HG03045 (cell line): ENCODE measurements at regions not wholly inside any gene's neighbourhood (a gene's known extent, or its start where the extent isn't known, plus 50 kb on each side); places are given as distances from the start of the nearest gene placed in this dataset.

ENCODE experiments used
- ATAC-seq: cut with Tn5 transposase; IDR thresholded peaks from one replicate; pipeline ENCODE4 v1.9.1; 2021; ENCODE audit warnings: mild to moderate bottlenecking, moderate library complexity; ENCODE audit not compliant: unreplicated experiment

DNA sequence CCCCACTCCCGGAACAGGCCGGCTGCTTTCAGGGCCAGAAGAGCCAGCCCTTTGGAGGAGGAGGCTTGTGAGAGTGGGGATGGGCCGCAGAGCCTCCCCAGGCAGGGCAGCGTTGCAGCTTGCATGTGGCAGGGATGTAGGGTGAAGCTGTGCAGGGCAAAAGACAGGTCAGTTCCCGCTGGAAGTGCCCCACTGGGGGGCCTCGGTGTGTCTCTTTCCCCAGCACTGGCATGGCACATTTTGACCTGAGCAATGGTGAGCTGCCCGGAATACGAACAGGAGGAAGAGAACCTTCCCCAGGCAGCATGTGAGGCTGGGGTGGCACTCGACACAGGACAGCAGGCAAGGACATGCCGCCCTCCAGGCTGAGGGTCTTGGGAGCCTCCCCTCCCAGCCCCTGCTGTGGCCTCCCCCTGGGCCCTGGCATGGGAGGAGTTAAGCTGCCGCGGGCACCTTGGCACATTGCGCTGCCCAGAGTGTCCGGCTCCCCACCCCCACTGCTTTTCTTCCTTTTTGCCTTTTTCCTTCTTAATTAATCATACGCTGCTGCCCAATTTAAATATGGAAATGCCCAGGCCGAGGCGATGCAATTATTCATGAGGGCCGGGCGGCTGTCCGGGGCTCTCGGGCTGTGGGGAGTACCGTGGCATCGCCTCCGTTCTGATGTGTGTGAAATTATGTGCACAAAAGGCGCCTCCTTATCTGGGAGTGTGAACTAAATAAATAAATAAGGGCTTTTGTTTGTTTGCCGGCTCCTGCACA lies 76.0 kb upstream of the WNT7B start:
- no peak for ATAC-seq

DNA sequence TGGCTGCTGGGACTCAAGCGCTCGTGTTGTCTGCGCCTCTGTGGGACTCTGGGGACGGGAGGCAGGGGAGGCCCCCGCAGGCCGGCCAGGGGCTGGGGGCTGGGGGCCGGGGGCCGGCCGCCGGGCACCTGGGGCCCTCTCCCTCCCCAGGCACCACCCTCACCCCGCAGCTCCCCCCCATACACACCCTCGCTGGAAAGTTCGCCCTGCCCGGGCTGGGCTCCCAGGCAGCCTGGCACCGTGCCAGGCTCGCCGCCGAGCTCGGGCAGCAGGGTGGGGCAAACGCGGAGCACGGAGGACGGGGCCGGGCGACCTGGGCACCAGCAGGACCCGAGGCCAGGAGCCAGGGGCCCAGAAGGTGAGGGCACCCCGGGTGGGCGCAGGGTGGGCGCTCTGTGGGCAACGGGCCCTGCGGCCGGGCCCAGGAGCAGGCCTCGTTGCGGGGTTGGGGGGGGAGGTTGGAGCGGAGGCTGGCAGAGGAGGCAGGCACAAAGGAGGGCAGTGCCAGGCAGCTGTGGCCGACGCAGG lies 76.7 kb upstream of the WNT7B start:
- no peak for ATAC-seq

DNA sequence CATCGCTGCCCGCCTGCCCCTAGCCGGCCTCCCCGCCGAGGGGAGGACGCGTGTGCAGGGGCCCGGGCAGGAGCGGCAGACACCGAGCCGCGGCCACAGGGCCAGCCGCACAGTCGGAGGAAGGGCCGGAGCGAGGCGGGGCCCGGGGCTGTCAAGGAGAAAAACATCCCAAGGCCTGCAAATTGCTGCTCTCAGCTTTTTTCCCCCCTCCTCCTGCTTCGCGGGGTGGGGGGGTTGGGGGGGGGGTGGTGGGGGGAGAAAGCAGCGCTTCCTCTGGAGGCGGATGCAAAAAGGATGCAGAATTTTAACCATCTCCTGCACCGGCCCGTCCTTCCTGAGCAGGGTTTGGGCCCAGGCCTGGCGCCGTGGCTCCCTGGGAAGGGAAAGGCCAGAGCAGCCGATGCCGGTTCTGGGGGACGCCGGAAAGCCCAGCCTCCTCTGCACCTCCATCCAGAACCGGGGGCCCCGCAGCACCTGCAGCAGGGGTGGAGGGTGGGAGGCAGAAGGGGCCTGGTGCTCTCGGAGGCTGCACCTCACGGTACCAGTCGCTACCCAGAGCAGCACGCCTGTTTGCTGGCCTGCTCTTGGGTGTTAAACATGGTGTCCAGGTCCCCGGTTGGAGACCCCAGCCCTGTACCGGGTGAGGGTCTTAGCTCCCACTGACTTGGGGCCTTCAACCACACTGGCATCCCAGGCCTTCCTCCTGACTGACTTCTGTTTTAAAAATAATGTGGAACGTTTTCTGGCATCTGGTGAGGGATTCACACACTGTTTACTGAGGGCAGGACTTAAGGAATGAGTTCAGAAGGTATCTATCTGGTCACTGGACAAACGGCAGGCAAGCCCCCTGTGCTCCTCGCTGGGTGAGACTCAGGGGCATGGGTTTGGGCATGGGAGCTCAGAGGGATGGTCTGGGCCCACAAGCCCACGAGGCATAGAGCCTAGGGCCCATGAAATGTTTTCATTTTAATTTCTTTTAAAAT lies 77.4 kb upstream of the WNT7B start:
- no peak for ATAC-seq

DNA sequence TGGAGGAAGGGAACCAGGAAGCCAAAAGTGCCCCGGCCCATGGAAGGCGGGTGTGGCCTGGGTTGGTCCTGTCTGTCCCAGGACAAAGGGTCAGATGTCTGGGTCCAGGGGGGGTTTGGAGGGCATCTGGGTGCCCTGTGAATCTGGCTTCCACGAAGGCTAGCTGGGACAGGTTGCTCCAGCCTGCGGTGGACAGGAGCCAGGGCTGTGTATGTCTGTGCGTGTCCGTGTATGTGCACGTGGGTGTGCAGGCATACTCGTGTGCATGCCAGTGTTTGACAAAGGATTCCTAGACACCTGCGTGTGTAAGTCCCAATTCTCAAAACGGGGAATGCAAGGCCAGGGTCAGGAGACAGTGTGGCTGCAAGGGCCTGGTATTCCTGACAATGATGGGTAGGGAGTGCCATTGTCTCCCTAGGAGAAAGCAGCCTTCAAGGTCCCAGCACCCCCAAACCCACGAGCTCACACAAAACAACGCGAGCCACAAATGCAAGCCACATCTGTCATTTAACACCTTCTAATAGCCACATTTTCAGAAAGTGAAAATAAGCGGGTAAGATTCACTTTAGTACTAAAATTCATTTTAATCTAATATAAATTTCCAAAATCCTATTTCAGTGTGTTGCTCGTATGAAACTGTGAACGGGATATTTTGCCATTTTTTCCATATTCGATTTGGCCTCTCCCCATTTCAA lies 78.4 kb upstream of the WNT7B start:
- no peak for ATAC-seq

DNA sequence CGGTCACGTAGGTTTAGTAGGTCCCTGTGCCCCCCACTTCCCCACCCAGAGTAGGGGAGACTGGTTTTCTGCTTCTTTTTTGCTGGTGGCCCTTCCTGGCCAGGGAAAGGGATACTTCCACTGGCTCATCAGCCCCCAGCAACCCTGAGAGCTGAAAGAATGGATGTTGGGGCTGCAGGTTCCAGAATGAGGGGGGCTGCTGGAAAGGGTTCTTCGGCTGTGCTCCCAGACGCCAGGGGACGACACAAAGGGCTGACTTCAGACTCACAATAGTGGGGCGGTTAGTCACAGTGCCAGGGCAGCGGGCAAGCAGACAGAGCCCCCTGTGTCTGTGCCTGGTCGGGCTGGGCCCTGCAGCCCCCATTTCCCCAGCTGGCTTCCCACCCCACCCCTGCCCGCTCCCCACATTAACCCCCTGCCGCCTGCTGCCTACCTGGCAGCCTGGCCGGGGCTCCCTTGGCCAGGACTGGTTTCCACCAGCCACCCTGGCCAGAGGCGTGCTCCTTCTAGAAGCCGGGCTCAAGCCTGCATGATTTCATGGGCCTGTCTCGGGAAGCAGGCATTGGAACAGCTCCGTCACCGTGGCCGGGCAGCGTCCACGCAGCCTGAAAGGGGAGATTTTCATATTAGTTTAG lies 79.1 kb upstream of the WNT7B start:
- no peak for ATAC-seq

DNA sequence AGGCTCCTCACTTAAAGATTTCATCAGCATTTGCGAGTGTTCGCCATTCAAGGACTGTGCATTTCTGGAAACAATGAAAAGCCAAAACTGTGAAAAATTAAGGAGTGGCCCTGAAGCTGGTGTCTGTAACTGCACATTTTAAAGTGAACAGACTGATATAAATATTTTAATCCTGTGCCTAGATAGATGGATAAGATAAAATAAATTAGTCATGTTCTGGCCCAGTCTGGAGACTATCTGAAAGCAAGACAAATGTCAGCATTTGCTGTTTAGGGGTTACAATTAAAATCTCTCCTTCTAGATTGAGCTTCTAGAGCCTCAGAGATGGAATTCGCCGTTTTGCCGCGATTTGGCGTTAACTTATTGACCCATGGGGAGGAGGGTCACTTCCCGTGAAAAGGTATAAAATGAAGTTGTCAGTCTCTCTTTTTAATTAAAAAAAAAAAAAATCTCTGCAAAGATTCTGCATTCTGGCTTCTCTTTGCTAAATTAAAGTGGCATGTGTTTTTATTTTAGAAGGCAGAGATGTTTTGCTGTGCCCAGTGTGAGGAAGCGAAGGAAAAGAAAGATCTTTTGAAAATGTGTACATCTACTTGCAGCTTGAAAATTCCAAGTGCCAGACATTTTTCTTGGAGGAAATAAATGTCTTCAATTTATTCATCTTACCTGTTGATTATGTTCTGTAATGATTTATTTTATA lies 79.7 kb upstream of the WNT7B start:
- ATAC-seq = no peak

DNA sequence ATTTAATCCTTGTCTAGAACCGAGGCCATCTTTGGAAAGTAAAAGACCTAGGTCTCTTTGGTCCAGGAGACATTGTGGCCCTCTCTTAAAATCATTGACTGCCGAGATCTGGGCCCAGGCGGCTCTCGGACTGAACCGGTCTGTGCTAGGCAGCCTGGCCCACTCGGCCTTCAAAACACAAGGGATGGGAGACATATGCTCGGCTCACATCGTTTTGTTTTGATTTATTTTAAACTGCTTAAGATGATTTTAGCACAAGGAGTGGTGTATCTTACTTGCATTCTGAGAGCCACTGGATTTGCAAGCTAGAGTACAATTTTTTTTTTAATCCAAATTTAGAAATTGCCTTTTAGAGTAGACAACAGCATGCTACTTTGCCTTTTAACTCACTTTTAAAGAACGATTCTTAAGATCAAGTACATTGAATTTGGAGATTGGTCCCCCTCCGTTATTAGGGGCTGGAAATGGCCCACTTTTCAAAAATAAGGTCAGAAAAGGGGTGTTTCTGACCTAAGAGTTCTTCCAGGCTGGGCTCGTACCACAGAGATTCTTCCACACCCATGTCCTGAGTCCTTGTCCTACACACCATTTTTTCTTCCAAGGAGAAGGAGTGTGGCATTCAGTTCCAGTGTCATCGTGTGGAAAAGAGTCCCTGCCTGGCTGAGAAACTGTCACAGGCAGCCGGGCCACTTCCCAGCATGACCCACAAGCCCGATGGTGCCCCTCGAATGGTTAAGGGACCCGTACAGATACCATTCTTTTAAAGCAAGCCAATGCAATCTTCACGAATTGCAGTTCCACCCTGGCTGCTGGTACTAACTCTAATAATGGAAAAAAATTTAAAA lies 80.5 kb upstream of the WNT7B start:
- ATAC-seq = no peak

DNA sequence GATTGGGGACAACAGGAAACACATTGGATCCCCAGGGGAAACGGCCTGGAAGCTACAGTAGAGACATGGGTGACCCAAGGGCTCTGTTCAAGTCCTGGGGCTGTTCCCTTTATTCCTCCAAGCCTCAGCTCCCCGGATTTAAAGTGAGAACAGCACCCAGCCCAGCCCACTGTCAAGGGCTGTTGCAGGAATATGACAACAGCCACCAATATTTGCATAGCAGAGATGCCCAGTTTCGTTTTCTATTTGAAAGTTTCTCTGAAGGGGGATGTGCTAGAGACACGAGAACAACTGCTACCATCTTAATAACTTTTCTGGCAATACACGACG lies 81.1 kb upstream of the WNT7B start:
- ATAC-seq = peak; percentile 41

DNA sequence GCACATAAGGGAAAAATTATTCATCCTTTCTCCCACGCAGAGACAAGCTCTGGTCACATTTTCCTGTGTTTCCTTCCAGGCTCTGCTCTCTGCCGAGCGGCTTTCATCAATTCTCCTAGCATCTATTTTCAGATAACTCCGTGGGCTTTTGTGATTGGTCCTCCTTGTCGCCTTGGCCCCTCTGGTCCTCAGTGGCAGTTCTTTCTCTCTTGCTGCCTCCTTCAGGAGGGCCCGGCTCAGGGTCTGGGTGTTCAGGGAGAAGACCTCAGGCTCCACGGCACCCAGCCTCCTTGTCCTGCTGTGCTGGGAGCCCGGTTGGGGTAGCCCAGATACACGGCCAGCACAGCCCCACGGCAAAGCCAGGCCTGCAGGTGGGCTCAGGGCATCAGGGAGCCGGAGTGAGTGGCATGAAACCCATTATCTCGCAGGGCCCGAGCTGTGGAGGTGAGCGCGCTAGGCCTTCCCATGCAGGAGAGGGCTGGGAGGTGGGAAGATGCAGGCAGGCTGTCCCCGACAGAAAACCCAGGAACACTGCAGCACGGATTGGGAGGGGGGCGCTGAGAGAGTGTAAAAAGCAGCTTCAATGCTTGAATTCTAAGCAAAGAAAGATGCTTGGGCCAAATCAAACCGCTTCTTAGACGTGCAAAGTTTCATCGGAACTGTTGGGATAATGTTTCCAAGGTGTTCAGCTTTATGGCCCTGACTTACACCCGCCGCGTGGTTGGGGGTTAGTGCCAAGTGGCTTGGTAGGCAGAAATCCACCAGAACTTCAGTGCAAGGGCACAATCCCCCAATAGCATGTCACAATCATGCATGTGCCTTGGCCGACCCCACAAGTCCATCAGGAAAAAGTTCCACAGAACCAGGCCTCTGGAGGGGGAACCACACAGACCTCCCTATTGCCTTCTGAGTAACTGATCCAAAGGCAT lies 81.9 kb upstream of the WNT7B start:
- ATAC-seq = no peak

DNA sequence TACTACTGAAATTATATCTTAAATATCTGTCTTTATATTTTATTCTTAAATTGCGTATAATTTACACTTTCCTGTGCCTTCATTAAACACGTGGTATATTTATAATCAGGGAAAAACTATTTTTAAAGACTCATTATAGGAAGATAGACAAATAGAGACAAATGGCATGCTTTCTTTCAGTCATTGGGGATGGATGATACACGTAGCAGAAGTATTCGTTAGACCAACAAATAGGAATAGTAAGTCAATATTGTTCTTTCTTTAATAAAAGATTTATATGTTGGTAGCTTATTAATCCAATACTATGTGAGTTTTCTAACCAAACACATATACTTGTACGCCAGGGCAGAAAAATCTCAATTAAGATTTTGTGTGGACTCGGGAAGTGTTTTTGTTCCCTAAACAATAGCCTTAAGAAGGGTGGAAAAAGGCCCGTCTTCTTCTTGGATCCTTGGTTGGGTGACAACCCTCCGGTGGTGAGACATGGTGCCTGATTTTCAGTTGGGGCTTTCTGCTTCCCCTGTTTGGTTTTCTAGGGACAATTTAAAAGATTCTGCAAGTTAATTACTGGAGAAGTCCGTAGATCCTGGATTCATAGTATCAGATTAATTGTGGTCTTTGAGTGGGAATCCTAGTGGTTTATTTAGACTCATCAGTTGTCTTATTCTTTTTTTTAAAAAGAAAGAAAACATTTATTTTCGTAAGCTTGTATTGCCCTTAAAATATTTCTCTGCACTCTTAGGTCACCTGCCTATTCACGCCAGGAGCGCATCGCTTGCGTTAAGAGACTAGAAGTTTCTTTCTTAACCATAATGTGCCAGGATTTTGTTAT lies 83.5 kb upstream of the WNT7B start:
- no peak for ATAC-seq

DNA sequence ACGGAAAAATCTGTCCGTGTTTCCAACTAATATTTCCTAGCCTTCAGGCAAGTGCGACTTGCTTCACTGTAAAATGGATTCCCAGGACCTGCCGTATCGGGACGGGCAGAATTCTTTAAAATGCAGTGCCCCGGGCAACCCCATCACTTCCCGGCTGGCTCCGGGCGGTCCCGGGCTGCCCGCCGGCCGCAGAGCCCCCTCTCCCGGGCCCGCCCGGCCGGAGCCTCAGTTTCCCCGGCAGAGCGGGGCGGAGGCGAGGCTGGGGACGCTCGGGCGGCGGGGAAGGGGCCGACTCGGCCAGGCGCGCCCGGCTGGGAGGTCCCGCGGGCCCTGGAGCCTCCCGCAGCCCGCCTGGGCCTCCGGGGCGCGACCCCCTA lies 84.2 kb upstream of the WNT7B start:
- no peak for ATAC-seq

DNA sequence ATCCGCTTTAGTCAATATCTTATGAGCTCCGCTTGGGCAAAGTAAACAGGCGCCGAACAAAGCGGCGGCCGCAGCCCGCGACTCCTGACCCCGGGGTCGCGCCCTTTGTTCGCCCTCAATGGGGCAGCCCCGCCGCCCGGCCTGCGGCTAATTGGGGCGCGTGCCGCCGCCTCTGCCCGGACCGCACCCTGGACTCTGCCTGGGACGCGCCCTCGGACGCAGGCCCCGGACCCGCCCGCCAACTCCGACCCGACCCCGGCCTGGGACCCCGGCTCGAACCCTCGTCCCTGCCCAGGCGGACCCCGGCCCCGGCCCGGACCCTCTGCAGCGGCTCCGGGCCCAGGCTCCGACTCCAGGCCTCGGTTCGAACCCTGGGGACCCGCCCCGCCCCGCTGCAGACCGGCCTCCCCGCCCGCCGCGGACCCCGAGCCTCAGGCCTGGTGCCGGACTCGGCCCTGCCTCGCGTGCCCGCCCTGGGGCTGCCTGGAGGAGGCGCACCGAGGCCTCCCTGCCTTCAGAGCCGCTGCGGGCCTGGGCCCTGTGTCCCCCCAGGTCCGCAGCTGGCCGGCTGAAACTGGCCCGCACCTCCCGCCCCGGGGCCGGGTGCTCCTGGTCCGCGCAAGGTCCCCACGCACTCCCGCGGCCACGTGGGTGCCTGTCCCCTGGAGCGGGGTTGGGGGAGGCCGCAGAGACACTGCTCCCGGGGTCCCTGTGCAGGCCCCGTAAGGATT lies 84.7 kb upstream of the WNT7B start:
- ATAC-seq = no peak

DNA sequence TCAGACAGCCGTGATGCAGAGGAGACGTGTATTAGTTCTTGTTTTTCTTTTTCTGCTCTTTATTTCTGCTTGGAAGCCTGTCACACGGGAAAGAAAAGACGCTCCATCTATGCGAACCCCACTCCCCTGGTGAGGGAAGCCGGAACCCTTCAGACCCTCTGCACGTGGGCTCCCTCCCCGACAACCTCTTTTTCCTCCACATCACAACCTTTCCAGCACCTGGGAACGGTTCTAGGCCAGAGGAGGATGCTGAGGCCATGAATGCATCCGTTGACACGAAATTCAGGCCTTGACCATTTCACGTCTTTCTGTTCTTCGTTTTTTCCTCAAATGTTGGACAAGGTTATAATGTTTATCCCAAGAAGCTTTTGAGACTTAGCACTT lies 85.3 kb upstream of the WNT7B start:
- ATAC-seq = no peak

DNA sequence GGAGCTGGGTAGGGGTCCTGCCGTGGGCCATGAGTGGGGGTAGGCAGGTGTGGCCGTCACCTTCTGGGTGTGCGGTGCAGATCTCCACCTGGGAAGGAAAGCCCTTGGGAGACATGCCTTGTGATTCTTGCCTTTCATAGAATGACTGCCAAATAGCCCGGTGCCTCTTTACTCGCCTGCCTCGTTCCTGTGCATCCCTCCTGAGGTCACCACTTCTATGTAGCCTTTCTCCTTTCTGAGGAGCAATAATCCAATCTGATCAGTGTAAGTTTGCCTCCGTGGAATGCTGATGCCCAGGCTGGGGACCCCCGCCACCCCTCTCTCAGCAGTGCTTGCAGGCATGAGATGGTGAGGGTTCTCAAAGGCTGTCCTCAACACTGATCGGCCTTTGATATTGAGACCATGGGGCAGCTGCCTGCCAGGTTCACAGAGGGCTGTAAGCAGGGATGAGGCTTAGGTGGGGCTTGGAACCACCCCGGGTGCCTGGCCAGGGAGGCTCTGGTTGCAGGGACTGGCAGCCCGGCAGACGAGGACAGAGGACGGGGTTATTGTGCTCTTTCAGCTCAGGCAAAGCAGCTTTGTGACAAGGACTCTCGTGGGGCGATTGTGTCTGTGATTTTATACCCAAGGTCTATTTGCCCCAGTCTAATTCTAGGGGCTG lies 86.1 kb upstream of the WNT7B start:
- ATAC-seq = no peak

DNA sequence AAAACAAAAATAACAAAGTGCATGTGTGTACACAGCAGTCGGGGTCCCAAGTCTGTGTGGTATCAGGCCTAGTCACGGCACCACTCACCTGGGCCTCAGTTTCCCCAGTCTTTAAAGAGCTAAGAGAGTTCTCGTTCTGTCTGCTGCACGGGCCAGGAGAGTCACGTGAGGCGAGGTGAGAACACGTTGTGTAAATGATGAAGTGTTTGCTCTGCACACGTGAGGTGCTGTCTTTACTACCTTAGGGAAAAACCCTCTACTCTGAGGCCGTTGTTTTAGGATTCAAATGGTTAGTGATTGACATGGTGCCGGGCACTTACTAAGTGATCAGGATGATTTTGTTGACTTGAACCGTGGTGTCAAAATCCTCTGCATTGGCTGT lies 86.5 kb upstream of the PPARA start:
- no peak for ATAC-seq

DNA sequence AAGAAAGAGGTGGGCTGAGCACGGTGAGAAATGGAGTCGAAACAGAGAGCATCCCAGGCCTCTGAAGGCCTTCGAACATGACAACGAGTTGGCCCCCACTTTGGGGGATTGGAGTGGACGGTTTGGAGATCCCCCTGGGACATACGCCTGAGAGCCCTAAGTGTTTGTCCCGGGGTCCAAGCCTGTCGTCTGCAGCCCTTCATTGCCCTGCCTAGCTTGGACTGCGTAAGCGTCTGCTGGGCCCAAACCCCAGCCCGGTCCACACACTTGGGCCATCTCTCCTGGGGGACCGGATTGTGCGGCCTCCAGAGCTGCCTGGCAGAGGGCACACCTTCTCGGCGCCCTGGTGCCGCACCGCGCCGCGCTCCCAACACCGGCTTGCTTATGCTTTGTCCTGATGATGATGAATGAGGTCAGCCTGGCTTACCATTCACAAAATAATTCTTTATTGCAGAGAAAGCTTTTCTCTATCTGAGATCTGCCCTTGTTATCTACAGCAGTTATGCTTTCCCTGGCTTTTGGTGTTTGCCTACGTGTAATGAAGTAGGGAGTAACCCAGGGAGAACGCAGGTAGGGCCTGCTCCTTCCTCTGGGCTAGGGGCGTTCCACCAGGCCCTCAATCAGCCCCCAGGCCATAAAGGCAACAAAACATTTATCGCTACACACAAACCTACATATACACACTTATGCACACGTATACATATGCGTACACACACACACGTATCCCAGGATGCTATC lies 85.9 kb upstream of the PPARA start:
- ATAC-seq = no peak
